ENCODE measurements at regions not wholly inside any gene's neighbourhood (a gene's known extent, or its start where the extent isn't known, plus 50 kb on each side); places are given as distances from the start of the nearest gene placed in this dataset.

DNA sequence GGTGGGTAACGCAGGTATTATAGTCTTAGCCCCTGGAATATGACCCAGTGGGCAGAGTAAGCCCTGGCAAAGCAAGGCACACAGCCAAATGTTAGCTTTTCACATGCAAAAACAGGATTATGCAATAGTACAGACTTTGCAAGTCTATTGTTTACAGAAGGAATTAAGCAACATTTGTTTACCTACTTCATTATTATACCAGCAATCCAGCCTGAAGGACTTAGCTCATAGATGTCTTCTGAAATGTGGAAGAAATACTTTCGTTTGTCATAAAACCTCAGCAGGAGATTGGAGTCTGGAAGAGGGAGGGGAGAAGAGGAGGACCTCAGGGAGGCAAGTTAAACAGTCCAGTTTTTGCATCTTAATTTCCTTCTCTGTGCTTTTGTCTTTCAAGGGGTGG is 226.7 kb upstream of the CENPE start (continued):
- TF ChIP-seq ZSCAN25 (CRISPR knock-in tag; IDR thresholded peaks at IDR 0.05) (no peak), ZNF816 (CRISPR knock-in tag; IDR thresholded peaks at IDR 0.05; ENCODE audit: borderline replicate concordance) (no peak), HDAC2 (CRISPR knock-in tag; IDR thresholded peaks at IDR 0.05) (peak; percentile 73), HNF4A (CRISPR knock-in tag; IDR thresholded peaks at IDR 0.05) (peak; percentile 67), ZNF567 (CRISPR knock-in tag; IDR thresholded peaks at IDR 0.05; ENCODE audit: borderline replicate concordance) (no peak), CBX1 (IDR thresholded peaks at IDR 0.05; ENCODE audit: low read depth) (no peak), WIZ (CRISPR knock-in tag; IDR thresholded peaks at IDR 0.05) (no peak), U2AF2 (IDR thresholded peaks at IDR 0.05; ENCODE audit: low read depth, low read length) (no peak), KDM5A (IDR thresholded peaks at IDR 0.05; ENCODE audit: borderline replicate concordance, low read length) (no peak), ZNF207 (IDR thresholded peaks at IDR 0.05; ENCODE audit: borderline replicate concordance) (no peak), RNF2 (conservative IDR thresholded peaks at IDR 0.05; ENCODE audit: low read depth) (no peak), ZNF234 (CRISPR knock-in tag; conservative IDR thresholded peaks at IDR 0.05) (no peak), ERF (CRISPR knock-in tag; IDR thresholded peaks at IDR 0.05) (no peak), ZNF782 (CRISPR knock-in tag; IDR thresholded peaks at IDR 0.05; ENCODE audit: borderline replicate concordance) (no peak), HDAC1 (CRISPR knock-in tag; IDR thresholded peaks at IDR 0.05) (no peak), GFI1 (CRISPR knock-in tag; IDR thresholded peaks at IDR 0.05; ENCODE audit: borderline replicate concordance) (no peak), ELF1 (CRISPR knock-in tag; IDR thresholded peaks at IDR 0.05) (no peak), NFATC3 (CRISPR knock-in tag; IDR thresholded peaks at IDR 0.05) (no peak), ZNF317 (CRISPR knock-in tag; IDR thresholded peaks at IDR 0.05) (no peak)
- TF ChIP-seq, protein P1, sequence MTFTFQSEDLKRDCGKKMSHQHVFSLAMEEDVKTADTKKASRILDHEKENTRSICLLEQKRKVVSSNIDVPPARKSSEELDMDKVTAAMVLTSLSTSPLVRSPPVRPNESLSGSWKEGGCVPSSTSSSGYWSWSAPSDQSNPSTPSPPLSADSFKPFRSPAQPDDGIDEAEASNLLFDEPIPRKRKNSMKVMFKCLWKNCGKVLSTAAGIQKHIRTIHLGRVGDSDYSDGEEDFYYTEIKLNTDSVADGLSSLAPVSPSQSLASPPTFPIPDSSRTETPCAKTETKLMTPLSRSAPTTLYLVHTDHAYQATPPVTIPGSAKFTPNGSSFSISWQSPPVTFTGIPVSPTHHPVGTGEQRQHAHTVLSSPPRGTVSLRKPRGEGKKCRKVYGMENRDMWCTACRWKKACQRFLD (CRISPR knock-in tag; IDR thresholded peaks at IDR 0.05; ENCODE audit: borderline replicate concordance): no peak
- TF ChIP-seq, protein P2, sequence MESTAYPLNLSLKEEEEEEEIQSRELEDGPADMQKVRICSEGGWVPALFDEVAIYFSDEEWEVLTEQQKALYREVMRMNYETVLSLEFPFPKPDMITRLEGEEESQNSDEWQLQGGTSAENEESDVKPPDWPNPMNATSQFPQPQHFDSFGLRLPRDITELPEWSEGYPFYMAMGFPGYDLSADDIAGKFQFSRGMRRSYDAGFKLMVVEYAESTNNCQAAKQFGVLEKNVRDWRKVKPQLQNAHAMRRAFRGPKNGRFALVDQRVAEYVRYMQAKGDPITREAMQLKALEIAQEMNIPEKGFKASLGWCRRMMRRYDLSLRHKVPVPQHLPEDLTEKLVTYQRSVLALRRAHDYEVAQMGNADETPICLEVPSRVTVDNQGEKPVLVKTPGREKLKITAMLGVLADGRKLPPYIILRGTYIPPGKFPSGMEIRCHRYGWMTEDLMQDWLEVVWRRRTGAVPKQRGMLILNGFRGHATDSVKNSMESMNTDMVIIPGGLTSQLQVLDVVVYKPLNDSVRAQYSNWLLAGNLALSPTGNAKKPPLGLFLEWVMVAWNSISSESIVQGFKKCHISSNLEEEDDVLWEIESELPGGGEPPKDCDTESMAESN (CRISPR knock-in tag; conservative IDR thresholded peaks at IDR 0.05): no peak
- TF ChIP-seq, protein P3, sequence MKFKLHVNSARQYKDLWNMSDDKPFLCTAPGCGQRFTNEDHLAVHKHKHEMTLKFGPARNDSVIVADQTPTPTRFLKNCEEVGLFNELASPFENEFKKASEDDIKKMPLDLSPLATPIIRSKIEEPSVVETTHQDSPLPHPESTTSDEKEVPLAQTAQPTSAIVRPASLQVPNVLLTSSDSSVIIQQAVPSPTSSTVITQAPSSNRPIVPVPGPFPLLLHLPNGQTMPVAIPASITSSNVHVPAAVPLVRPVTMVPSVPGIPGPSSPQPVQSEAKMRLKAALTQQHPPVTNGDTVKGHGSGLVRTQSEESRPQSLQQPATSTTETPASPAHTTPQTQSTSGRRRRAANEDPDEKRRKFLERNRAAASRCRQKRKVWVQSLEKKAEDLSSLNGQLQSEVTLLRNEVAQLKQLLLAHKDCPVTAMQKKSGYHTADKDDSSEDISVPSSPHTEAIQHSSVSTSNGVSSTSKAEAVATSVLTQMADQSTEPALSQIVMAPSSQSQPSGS (CRISPR knock-in tag; IDR thresholded peaks at IDR 0.05): peak; percentile 55; the same call in 1 of the 2 replicates
- TF ChIP-seq, protein P4, sequence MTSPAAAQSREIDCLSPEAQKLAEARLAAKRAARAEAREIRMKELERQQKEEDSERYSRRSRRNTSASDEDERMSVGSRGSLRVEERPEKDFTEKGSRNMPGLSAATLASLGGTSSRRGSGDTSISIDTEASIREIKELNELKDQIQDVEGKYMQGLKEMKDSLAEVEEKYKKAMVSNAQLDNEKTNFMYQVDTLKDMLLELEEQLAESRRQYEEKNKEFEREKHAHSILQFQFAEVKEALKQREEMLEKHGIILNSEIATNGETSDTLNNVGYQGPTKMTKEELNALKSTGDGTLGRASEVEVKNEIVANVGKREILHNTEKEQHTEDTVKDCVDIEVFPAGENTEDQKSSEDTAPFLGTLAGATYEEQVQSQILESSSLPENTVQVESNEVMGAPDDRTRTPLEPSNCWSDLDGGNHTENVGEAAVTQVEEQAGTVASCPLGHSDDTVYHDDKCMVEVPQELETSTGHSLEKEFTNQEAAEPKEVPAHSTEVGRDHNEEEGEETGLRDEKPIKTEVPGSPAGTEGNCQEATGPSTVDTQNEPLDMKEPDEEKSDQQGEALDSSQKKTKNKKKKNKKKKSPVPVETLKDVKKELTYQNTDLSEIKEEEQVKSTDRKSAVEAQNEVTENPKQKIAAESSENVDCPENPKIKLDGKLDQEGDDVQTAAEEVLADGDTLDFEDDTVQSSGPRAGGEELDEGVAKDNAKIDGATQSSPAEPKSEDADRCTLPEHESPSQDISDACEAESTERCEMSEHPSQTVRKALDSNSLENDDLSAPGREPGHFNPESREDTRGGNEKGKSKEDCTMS (CRISPR knock-in tag; conservative IDR thresholded peaks at IDR 0.05): no peak
- TF ChIP-seq, protein P5, sequence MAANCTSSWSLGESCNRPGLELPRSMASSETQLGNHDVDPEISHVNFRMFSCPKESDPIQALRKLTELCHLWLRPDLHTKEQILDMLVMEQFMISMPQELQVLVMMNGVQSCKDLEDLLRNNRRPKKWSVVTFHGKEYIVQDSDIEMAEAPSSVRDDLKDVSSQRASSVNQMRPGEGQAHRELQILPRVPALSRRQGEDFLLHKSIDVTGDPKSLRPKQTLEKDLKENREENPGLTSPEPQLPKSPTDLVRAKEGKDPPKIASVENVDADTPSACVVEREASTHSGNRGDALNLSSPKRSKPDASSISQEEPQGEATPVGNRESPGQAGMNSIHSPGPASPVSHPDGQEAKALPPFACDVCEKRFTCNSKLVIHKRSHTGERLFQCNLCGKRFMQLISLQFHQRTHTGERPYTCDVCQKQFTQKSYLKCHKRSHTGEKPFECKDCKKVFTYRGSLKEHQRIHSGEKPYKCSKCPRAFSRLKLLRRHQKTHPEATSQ (CRISPR knock-in tag; IDR thresholded peaks at IDR 0.05; ENCODE audit: borderline replicate concordance): no peak

Data from HepG2 (cell line).